Activated CD8-positive, alpha-beta memory T cell treated with anti-CD3 and anti-CD28 coated beads for 36 hours (primary cell): ENCODE measurements at regions not wholly inside any gene's neighbourhood (a gene's known extent, or its start where the extent isn't known, plus 50 kb on each side); places are given as distances from the start of the nearest gene placed in this dataset.

ENCODE experiments used
- CTCF ChIA-PET: fragments of 350-600 bp; sonication (Branson Sonifier 250); formaldehyde crosslinking; loops from one replicate; lab custom pipeline; 2021; ENCODE audit warnings: antibody characterized with exemption; lab: Charles Lee
- POLR2A ChIA-PET: fragments of 350-600 bp; sonication (Branson Sonifier 250); formaldehyde crosslinking; loops from one replicate; lab custom pipeline; 2021; ENCODE audit warnings: antibody characterized with exemption; lab: Charles Lee

- POLR2A ChIA-PET, result no interaction called here
- CTCF ChIA-PET, result no interaction called here
These were observed 99.9 kb upstream of the BNC2 start for GRCh38 chr9:16970321-16970720.

GRCh38 chr9:16964228-16964627, 93.8 kb upstream of the BNC2 start:
- ChIA-PET POLR2A (no interaction called here), CTCF (no interaction called here)

GRCh38 chr9:16960084-16960483, 89.6 kb upstream of the BNC2 start:
- ChIA-PET POLR2A (no interaction called here), CTCF (no interaction called here)

- ChIA-PET POLR2A (no interaction called here), CTCF (no interaction called here)
These were observed 88.9 kb upstream of the BNC2 start for GRCh38 chr9:16959391-16959790.

- CTCF ChIA-PET, result no interaction called here
- POLR2A ChIA-PET, result no interaction called here
These were observed 83.6 kb upstream of the BNC2 start for GRCh38 chr9:16954040-16954439.

GRCh38 chr9:16951502-16951901, 81.0 kb upstream of the BNC2 start:
- ChIA-PET CTCF (no interaction called here), POLR2A (no interaction called here)

GRCh38 chr9:16950051-16950450, 79.6 kb upstream of the BNC2 start:
- POLR2A ChIA-PET, result no interaction called here
- CTCF ChIA-PET, result no interaction called here

- CTCF ChIA-PET, result no interaction called here
- POLR2A ChIA-PET, result no interaction called here
These were observed 60.1 kb upstream of the BNC2 start for GRCh38 chr9:16930578-16930977.

- ChIA-PET POLR2A (no interaction called here), CTCF (no interaction called here)
These were observed 57.9 kb upstream of the BNC2 start for GRCh38 chr9:16928179-16928945.

GRCh38 chr9:16925426-16925825, 55.0 kb upstream of the BNC2 start:
- ChIA-PET POLR2A (no interaction called here), CTCF (no interaction called here)

GRCh38 chr9:16924311-16924915, 53.9 kb upstream of the BNC2 start:
- ChIA-PET POLR2A (no interaction called here), CTCF (no interaction called here)

GRCh38 chr9:16921855-16922254, 51.4 kb upstream of the BNC2 start:
- CTCF ChIA-PET, result no interaction called here
- POLR2A ChIA-PET, result no interaction called here
